SK-N-SH (cell line): ENCODE measurements at regions not wholly inside any gene's neighbourhood (a gene's known extent, or its start where the extent isn't known, plus 50 kb on each side); places are given as distances from the start of the nearest gene placed in this dataset.

Experiments
- CTCF ChIP-seq: fragments of 200-600 bp; sonication (generic); IDR thresholded peaks from 2 replicates; pipeline ENCODE4 v1.6.1; 2017; ENCODE audit warnings: antibody characterized with exemption, mild to moderate bottlenecking, moderate library complexity
- ELF1 ChIP-seq: IDR thresholded peaks from 2 replicates; pipeline ENCODE4 v1.4.0; 2012
- EP300 ChIP-seq, 2 experiments: IDR thresholded peaks; 2 replicates each; pipeline versions ENCODE4 v1.4.0 to v1.6.1; 2012; ENCODE audit warnings: borderline replicate concordance in 1 of 2, low read depth in 1 of 2, low read length in 1 of 2
- EZH2phosphoT487 ChIP-seq: fragments of 200-600 bp; sonication (generic); IDR thresholded peaks from 2 replicates; pipeline ENCODE4 v1.6.1; 2017; ENCODE audit warnings: low read depth, mixed run types, mild to moderate bottlenecking, antibody characterized with exemption, moderate library complexity, borderline replicate concordance
- FOXM1 ChIP-seq: IDR thresholded peaks from 2 replicates; pipeline ENCODE4 v1.4.0; 2012; ENCODE audit warnings: low read depth, mild to moderate bottlenecking
- MAX ChIP-seq: IDR thresholded peaks from 2 replicates; pipeline ENCODE4 v1.4.0; 2012; ENCODE audit warnings: low read depth
- MXI1 ChIP-seq: IDR thresholded peaks from 2 replicates; pipeline ENCODE4 v1.6.1; 2012; ENCODE audit warnings: mild to moderate bottlenecking, low read depth, low read length, improper control_type of control experiment
- POLR2AphosphoS5 ChIP-seq: IDR thresholded peaks from 2 replicates; pipeline ENCODE4 v1.6.1; 2012; ENCODE audit warnings: low read depth, low read length
- RCOR1 ChIP-seq: fragments of 150-350 bp; IDR thresholded peaks from 2 replicates; pipeline ENCODE4 v1.6.1; 2017; ENCODE audit warnings: antibody characterized with exemption, low read length
- REST ChIP-seq: IDR thresholded peaks from 2 replicates; pipeline ENCODE4 v1.6.1; 2012; ENCODE audit warnings: mild to moderate bottlenecking, low read depth, low read length, moderate library complexity
- RFX5 ChIP-seq: IDR thresholded peaks from 2 replicates; pipeline ENCODE4 v1.6.1; 2012; ENCODE audit warnings: mild to moderate bottlenecking, improper control_type of control experiment, low read length
- SIN3A ChIP-seq: IDR thresholded peaks from 2 replicates; pipeline ENCODE4 v1.6.1; 2012; ENCODE audit warnings: low read depth, mild to moderate bottlenecking, low read length, moderate library complexity, borderline replicate concordance
- USF2 ChIP-seq: fragments of 150-350 bp; IDR thresholded peaks from 2 replicates; pipeline ENCODE4 v1.6.1; 2017; ENCODE audit warnings: antibody characterized with exemption, low read length, low read depth, borderline replicate concordance

GRCh38 chr1:245085508-245086095, 69.2 kb upstream of the KIF26B start:
- TF ChIP-seq RCOR1 (no peak), SIN3A (no peak), USF2 (no peak), EP300 (IDR thresholded peaks at IDR 0.05; ENCODE audit: borderline replicate concordance in 1 of 2, low read depth in 1 of 2, low read length in 1 of 2) (no peak), MXI1 (no peak), CTCF (no peak), POLR2AphosphoS5 (no peak; the same call in 1 of the 2 replicates), REST (no peak), FOXM1 (no peak), MAX (0 out of 2 replicates have a peak, but pooled peaks have one; percentile 50), EZH2phosphoT487 (no peak), ELF1 (no peak), RFX5 (no peak)
